Gastroesophageal sphincter (tissue), 4 donors: ENCODE measurements at regions not wholly inside any gene's neighbourhood (a gene's known extent, or its start where the extent isn't known, plus 50 kb on each side); places are given as distances from the start of the nearest gene placed in this dataset.

Experiments used
- ATAC-seq: fragments of 150-250 bp; one replicate; pipeline ENCODE4 v1.9.1; 2016; ENCODE audit warnings: mild to moderate bottlenecking, moderate library complexity
- H3K27ac ChIP-seq, 4 donors: fragments of 200-600 bp; sonication (generic) in 3 of 4; 1 replicate in 3 of 4; 2 replicates in 1 of 4; pipeline ENCODE4 v1.5.1; 2016 to 2019
- H3K27me3 ChIP-seq: fragments of 200-600 bp; sonication (generic); one replicate; pipeline ENCODE4 v1.5.1; 2019
- H3K36me3 ChIP-seq, 2 donors: fragments of 200-600 bp; sonication (generic); one replicate each; pipeline ENCODE4 v1.5.1; 2019; ENCODE audit warnings: control low read depth in 1 of 2
- H3K4me1 ChIP-seq, 3 donors: fragments of 200-600 bp; sonication (generic); 1 replicate in 2 of 3; 2 replicates in 1 of 3; pipeline ENCODE4 v1.5.1; 2016 to 2019; ENCODE audit warnings: control low read depth in 2 of 3
- H3K4me3 ChIP-seq, 2 donors: fragments of 200-600 bp; sonication (generic); one replicate each; pipeline ENCODE4 v1.5.1; 2019; ENCODE audit warnings: mild to moderate bottlenecking in 1 of 2, moderate library complexity in 1 of 2
- H3K9me3 ChIP-seq, 3 donors: fragments of 200-600 bp; sonication (generic); one replicate each; pipeline ENCODE4 v1.5.1; 2017 to 2019; ENCODE audit warnings: control low read depth in 2 of 3
- EP300 ChIP-seq: sonication (generic); formaldehyde crosslinking; IDR thresholded peaks from one replicate; pipeline ENCODE4 v1.6.1; 2017; ENCODE audit warnings: antibody characterized with exemption, mild to moderate bottlenecking
- POLR2A ChIP-seq, 2 donors: fragments of 450-650 bp; IDR thresholded peaks; one replicate each; pipeline ENCODE4 v1.6.1; 2017; ENCODE audit warnings: antibody characterized with exemption in 2 of 2, mild to moderate bottlenecking in 2 of 2, moderate library complexity in 1 of 2
- POLR2AphosphoS5 ChIP-seq: sonication (generic); formaldehyde crosslinking; IDR thresholded peaks from one replicate; pipeline ENCODE4 v1.6.1; 2017; ENCODE audit warnings: antibody characterized with exemption
- WGBS, 2 donors: methylation state at CpG; one replicate each; pipeline ENCODE4 v1.1.5; 2018; ENCODE audit warnings: low coverage in 1 of 2; 5-methylcytosine and 5-hydroxymethylcytosine counted together
- TF ChIP-seq, protein P1 (sequence below), 4 experiments: fragments of 200-600 bp in 2 of 4; fragments of 450-650 bp in 2 of 4; sonication (generic) in 1 of 4; IDR thresholded peaks; one replicate each; pipeline ENCODE4 v1.5.1; 2017 to 2019; ENCODE audit warnings: antibody characterized with exemption in 4 of 4, mild to moderate bottlenecking in 2 of 4, moderate library complexity in 2 of 4

DNA sequence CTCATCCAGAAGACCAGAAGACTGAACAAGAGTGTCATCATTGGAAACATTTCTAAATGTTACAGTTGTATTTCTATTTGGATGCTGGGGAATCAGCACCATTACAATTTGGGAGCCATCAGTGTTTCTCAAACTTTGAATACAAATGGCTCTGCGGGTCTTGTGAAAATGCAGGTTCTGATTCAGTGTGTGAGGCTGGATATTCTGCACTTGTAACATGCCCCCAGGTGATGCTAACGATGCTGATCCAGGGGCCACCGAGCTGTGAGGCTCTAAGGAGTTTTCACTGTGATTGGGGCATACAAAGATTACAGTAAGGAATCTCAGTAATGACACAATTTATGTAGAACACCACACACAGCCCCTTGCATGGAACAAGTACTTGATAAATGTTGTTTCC lies 167.7 kb downstream of the ACTL7B start:
- Histone ChIP-seq H3K27ac (no peak overlapping the region), H3K27me3 (peaks cover 5% of the 10 kb centered on the region), H3K36me3 (no peaks in the 10 kb centered on the region), H3K4me1 (no peaks in the 10 kb centered on the region), H3K9me3 (peaks cover 0 to 17% (median 0%) of the 10 kb centered on the region in 3 donors), H3K4me3 (no peak overlapping the region)
- no peak for ATAC-seq
- 88% methylated on average over 3 of the region's 3 CpGs; no CpG with 5 or more reads in 1 of the 2 donors for WGBS, 2 donors
- no peak for TF ChIP-seq POLR2AphosphoS5
- TF ChIP-seq EP300 = no peak
- TF ChIP-seq, protein P1, sequence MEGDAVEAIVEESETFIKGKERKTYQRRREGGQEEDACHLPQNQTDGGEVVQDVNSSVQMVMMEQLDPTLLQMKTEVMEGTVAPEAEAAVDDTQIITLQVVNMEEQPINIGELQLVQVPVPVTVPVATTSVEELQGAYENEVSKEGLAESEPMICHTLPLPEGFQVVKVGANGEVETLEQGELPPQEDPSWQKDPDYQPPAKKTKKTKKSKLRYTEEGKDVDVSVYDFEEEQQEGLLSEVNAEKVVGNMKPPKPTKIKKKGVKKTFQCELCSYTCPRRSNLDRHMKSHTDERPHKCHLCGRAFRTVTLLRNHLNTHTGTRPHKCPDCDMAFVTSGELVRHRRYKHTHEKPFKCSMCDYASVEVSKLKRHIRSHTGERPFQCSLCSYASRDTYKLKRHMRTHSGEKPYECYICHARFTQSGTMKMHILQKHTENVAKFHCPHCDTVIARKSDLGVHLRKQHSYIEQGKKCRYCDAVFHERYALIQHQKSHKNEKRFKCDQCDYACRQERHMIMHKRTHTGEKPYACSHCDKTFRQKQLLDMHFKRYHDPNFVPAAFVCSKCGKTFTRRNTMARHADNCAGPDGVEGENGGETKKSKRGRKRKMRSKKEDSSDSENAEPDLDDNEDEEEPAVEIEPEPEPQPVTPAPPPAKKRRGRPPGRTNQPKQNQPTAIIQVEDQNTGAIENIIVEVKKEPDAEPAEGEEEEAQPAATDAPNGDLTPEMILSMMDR (IDR thresholded peaks at IDR 0.05) = no peak
- TF ChIP-seq POLR2A (IDR thresholded peaks at IDR 0.05) = no peak

DNA sequence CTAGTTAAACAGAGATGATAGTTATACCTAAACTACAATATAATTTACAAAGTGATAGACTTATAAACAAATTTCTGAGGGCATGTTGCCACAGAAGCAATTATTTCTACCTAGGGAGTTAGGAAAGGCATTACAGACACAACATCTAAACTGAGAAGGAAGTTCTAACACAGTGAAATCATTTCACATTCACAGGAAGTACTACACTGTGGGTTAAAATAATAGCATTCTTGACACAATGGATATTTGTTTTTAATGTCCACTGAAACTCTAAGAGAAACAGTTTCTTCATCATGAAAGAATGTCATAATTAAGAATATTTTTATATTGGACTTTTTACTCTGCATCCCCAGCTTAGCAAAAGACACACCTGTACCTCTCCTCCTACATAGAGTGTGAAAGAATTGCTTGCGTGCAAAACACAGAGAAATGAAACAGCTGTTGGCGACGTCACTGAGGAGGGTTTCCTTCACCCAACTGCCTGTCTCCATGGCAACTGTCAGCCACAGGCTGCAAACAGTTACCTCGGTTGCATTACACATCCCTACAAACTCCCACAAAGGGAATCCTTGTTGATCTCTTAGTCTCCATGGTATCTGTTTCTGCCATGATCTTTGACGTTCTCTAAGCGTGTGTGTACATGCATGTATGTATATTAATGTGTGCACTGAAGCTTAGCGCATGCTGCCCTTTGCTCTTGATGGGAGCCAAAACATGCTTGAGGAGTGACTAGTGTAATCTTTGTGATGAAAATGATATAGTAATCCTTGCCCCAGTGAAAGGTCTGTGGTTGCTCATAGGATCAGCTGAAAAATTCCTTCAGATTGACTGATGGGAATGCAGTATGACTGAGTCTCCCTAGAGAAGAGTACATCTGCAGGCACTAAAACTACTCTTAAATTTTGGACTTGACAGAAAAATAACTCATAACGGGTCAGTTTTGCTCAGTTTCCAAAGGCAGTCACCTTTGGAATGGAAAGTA lies 168.5 kb downstream of the ACTL7B start:
- Histone ChIP-seq H3K9me3 (peaks cover 0 to 17% (median 0%) of the 10 kb centered on the region in 3 donors), H3K4me1 (no peaks in the 10 kb centered on the region), H3K27ac (no peak overlapping the region), H3K4me3 (no peak overlapping the region), H3K27me3 (peaks cover 5% of the 10 kb centered on the region), H3K36me3 (no peaks in the 10 kb centered on the region)
- TF ChIP-seq POLR2A (IDR thresholded peaks at IDR 0.05) = no peak
- TF ChIP-seq POLR2AphosphoS5 = no peak
- TF ChIP-seq, protein P1 (IDR thresholded peaks at IDR 0.05) = no peak
- no peak for TF ChIP-seq EP300
- ATAC-seq = no peak
- WGBS, 2 donors = 32 to 48% methylated on average over 8 of the region's 8 CpGs

DNA sequence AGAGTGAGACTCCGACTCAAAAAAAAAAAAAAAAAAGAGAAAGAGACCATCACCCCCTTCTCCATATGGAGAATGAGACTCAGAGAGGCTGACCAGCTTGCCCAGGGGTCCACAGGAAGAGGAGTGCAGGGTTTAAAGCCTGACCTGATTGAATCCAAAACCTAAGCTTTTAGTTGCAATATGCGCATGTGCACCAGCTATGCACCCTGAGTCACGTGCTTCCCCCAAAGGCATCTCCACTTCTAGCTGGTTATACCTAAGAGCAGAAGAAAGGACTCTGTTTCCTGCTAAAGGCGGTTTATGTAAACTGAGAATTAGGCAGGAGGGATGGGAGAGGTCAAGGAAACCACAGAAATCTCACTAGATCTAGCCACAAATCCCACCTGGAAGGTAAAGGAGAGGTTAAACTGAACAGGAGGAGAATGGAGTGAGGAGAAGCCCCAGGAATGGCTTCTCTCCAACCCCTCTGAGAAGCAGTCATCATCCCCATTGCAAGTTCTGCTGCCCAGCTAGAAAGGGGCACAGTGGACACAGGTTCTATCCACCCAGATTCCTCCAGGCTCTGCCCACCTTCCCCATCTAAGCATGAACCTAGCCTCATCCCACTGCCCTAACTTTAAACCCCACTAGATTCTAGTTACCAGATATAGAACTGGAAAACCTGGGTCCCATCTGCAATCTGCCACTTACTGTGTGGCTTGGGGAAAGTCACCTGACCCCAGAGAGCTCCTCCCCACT lies 171.3 kb downstream of the ACTL7B start:
- no peaks in the 10 kb centered on the region for H3K36me3 ChIP-seq
- 80 to 93% methylated on average over 2 to 4 of the region's 4 CpGs for WGBS, 2 donors
- no peak overlapping the region for H3K4me3 ChIP-seq

DNA sequence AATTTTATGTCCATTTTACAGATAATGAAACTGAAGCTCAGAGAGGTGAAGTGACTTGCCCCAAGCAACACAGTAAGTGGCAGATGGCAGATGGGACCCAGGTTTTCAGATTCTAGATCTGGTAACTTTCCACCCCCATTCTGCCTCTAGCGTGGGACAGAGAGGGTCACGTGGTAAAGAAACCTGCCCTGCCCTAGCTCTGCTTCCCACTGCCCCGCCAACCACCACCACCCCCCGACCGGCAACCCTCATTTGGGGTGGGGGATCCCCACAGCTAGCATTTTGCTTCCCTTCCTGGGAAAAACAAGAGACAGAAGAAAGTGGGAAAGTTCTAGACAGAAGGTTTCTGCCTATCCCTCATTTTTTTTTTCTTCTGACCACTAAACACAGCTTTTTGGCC lies 172.5 kb downstream of the ACTL7B start:
- 86% methylated on average over 5 of the region's 5 CpGs; no CpG with 5 or more reads in 1 of the 2 donors for WGBS, 2 donors
- no peak for ATAC-seq
- no peak overlapping the region for H3K27ac ChIP-seq
- TF ChIP-seq POLR2AphosphoS5 = no peak
- TF ChIP-seq, protein P1 (IDR thresholded peaks at IDR 0.05) = no peak
- TF ChIP-seq POLR2A (IDR thresholded peaks at IDR 0.05) = no peak
- no peak for TF ChIP-seq EP300
- H3K36me3 ChIP-seq = no peaks in the 10 kb centered on the region
- H3K9me3 ChIP-seq = peaks cover 0 to 11% (median 0%) of the 10 kb centered on the region in 3 donors
- no peak overlapping the region for H3K4me3 ChIP-seq
- H3K27me3 ChIP-seq = peaks cover 5% of the 10 kb centered on the region
- H3K4me1 ChIP-seq = no peaks in the 10 kb centered on the region

More for the DNA sequence above, 171.3 kb downstream of the ACTL7B start:
- TF ChIP-seq, protein P1 (IDR thresholded peaks at IDR 0.05) = no peak
- TF ChIP-seq POLR2AphosphoS5 (no peak), POLR2A (IDR thresholded peaks at IDR 0.05) (no peak), EP300 (no peak)
- Histone ChIP-seq H3K9me3 (peaks cover 0 to 15% (median 0%) of the 10 kb centered on the region in 3 donors), H3K4me1 (no peaks in the 10 kb centered on the region), H3K27ac (no peak overlapping the region), H3K27me3 (peaks cover 5% of the 10 kb centered on the region)
- ATAC-seq = no peak
